Body of pancreas (tissue), 4 donors: ENCODE measurements at regions not wholly inside any gene's neighbourhood (a gene's known extent, or its start where the extent isn't known, plus 50 kb on each side); places are given as distances from the start of the nearest gene placed in this dataset.

Experiments used
- ATAC-seq: fragments of 150-250 bp; one replicate; pipeline ENCODE4 v1.9.1; 2016
- DNase-seq, 4 donors: peaks; one replicate each; pipeline ENCODE4 v3.0.0-alpha.2; 2019
- H3K27ac ChIP-seq, 4 donors: fragments of 200-600 bp; sonication (generic); 1 replicate in 3 of 4; 2 replicates in 1 of 4; pipeline versions ENCODE4 v1.5.1 to v1.6.1; 2016 to 2019; ENCODE audit warnings: mild to moderate bottlenecking in 1 of 4, mixed read lengths in 1 of 4, moderate library complexity in 1 of 4
- H3K27me3 ChIP-seq, 2 donors: fragments of 200-600 bp; sonication (generic); one replicate each; pipeline ENCODE4 v1.6.0; 2016; ENCODE audit warnings: mild to moderate bottlenecking in 1 of 2
- H3K36me3 ChIP-seq, 2 donors: fragments of 200-600 bp; sonication (generic); replicated peaks in 1 of 2; 2 replicates each; pipeline ENCODE4 v1.5.1; 2016; ENCODE audit warnings: low read depth in 2 of 2; ENCODE audit not compliant: insufficient read depth in 1 of 2
- H3K4me1 ChIP-seq: fragments of 200-600 bp; sonication (generic); one replicate; pipeline ENCODE4 v1.6.0; 2016
- H3K4me3 ChIP-seq, 2 donors: fragments of 200-600 bp; sonication (generic); 1 replicate in 1 of 2; 2 replicates in 1 of 2; pipeline ENCODE4 v1.5.1; 2016 to 2019
- H3K9me3 ChIP-seq, 3 donors: fragments of 200-600 bp; sonication (generic); 1 replicate in 2 of 3; 2 replicates in 1 of 3; pipeline ENCODE4 v1.5.1; 2016
- CTCF ChIP-seq, 7 experiments: fragments of 450-650 bp in 4 of 7; fragments of 200-600 bp in 3 of 7; sonication (generic) in 3 of 7; IDR thresholded peaks; one replicate each; pipeline ENCODE4 v1.5.1; 2016 to 2019; ENCODE audit warnings: antibody characterized with exemption in 7 of 7
- POLR2A ChIP-seq, 3 donors: fragments of 450-650 bp; IDR thresholded peaks; one replicate each; pipeline ENCODE4 v1.6.1; 2016; ENCODE audit warnings: antibody characterized with exemption in 3 of 3, mild to moderate bottlenecking in 2 of 3
- WGBS, 2 donors: methylation state at CpG; one replicate each; pipeline ENCODE4 v1.1.5; 2017; 5-methylcytosine and 5-hydroxymethylcytosine counted together
- intact Hi-C: fragments of 100-400 bp; cut with DNase I; formaldehyde crosslinking; loops from one replicate; pipeline ENCODE4 v1.15.1; 2023

GRCh38 chr11:35063488-35063931, 75.5 kb upstream of the CD44 start:
- Histone ChIP-seq H3K36me3 (no peaks in the 10 kb centered on the region), H3K27ac (no peak overlapping the region), H3K4me3 (no peak overlapping the region), H3K4me1 (no peaks in the 10 kb centered on the region), H3K27me3 (no peaks in the 10 kb centered on the region), H3K9me3 (no peaks in the 10 kb centered on the region)
- ATAC-seq: no peak
- WGBS, 2 donors: 83 to 88% methylated on average over 6 of the region's 6 CpGs
- DNase-seq: no peak
- intact Hi-C loops: no loop called here
- TF ChIP-seq CTCF (IDR thresholded peaks at IDR 0.05) (no peak), POLR2A (IDR thresholded peaks at IDR 0.05) (no peak)

- Histone ChIP-seq H3K27me3 (no peaks in the 10 kb centered on the region), H3K36me3 (no peaks in the 10 kb centered on the region), H3K27ac (no peak overlapping the region), H3K4me3 (no peak overlapping the region), H3K4me1 (no peaks in the 10 kb centered on the region), H3K9me3 (no peaks in the 10 kb centered on the region)
- DNase-seq (no peak), ATAC-seq (no peak)
- 75 to 84% methylated on average over 8 of the region's 8 CpGs for WGBS, 2 donors
- TF ChIP-seq POLR2A (IDR thresholded peaks at IDR 0.05) (no peak), CTCF (IDR thresholded peaks at IDR 0.05) (no peak)
- intact Hi-C loops: no loop called here
Measured at GRCh38 chr11:35064114-35064800, 74.7 kb upstream of the CD44 start.

DNA sequence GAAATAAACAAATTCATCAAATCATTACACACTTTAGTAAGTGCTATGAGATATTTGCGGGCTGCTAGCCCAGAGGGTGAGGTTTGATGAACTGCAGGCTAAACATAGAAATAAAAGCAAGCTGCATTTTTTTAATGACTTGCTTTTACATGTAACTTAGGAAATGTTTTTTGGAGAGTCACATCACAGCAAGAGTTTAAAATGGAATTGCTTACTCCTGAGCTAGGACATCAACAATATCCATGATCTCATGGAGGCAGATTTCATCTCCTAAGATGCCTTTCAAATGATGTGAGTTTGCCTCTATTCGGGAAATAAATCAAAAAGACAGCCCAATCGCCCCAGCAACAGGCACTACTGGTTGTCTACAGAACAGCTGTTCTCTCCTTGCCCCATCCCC, 73.4 kb upstream of the CD44 start:
- Histone ChIP-seq H3K4me3 (no peak overlapping the region), H3K9me3 (no peaks in the 10 kb centered on the region), H3K4me1 (no peaks in the 10 kb centered on the region), H3K36me3 (no peaks in the 10 kb centered on the region), H3K27ac (no peak overlapping the region), H3K27me3 (no peaks in the 10 kb centered on the region)
- DNase-seq (no peak), ATAC-seq (no peak)
- no peak for TF ChIP-seq CTCF (IDR thresholded peaks at IDR 0.05)
- no peak for TF ChIP-seq POLR2A (IDR thresholded peaks at IDR 0.05)
- WGBS, 2 donors: 78 to 82% methylated on average over 3 of the region's 3 CpGs
- intact Hi-C loops: no loop called here

GRCh38 chr11:35066030-35066429, 72.9 kb upstream of the CD44 start:
- no peaks in the 10 kb centered on the region for H3K27me3 ChIP-seq
- H3K27ac ChIP-seq: no peak overlapping the region
- no peaks in the 10 kb centered on the region for H3K9me3 ChIP-seq
- DNase-seq (no peak), ATAC-seq (no peak)
- TF ChIP-seq CTCF (IDR thresholded peaks at IDR 0.05): no peak
- no peak for TF ChIP-seq POLR2A (IDR thresholded peaks at IDR 0.05)
- H3K4me1 ChIP-seq: no peaks in the 10 kb centered on the region
- intact Hi-C loops: no loop called here
- no peak overlapping the region for H3K4me3 ChIP-seq
- 59 to 64% methylated on average over 1 of the region's 1 CpG for WGBS, 2 donors
- no peaks in the 10 kb centered on the region for H3K36me3 ChIP-seq

DNA sequence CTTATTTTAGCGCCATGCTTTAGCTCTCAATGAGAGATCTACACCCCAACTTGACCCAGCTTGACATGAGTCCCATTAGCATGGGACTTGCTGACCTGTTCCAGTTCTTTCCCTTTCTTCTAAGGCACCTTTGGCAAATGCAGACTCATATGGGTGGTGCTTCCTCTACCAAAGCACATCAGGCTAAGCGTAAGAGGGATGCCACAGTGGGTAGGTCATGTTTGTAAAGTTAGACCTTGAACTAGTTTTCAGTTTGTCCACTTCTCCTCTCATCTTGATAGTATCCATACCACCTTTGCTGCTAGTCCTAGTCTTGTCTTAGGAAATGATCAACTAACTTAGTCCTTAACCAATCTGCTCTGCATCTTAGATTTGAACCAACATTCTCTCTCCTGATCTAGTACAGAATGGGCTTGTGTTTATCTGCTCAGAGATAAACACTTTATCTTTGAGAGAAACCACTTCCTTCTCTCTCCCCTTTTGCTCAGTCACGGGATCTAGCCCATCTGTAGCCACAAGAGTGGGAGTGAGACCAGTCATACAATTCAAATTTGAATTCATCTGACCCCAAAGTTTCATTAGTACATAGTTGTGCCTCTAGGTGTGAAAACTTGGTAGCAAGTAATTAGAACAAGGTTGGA, 72.1 kb upstream of the CD44 start:
- ATAC-seq (no peak), DNase-seq (no peak)
- intact Hi-C loops: no loop called here

More for the DNA sequence above, 72.1 kb upstream of the CD44 start:
- 71 to 83% methylated on average over 3 of the region's 3 CpGs for WGBS, 2 donors
- TF ChIP-seq POLR2A (IDR thresholded peaks at IDR 0.05): no peak
- TF ChIP-seq CTCF (IDR thresholded peaks at IDR 0.05): no peak
- Histone ChIP-seq H3K36me3 (no peaks in the 10 kb centered on the region), H3K9me3 (no peaks in the 10 kb centered on the region), H3K4me3 (no peak overlapping the region), H3K27ac (no peak overlapping the region), H3K4me1 (no peaks in the 10 kb centered on the region), H3K27me3 (no peaks in the 10 kb centered on the region)
